Hematopoietic multipotent progenitor cell treated with erythropoietin and hydrocortisone succinate and interleukin-3 and kit ligand, for 4 days (in vitro differentiated cells): ENCODE measurements at regions not wholly inside any gene's neighbourhood (a gene's known extent, or its start where the extent isn't known, plus 50 kb on each side); places are given as distances from the start of the nearest gene placed in this dataset.
A peak's percentile ranks its signal among the peaks of the same experiment; 100 is the strongest.

Experiments used
- DNase-seq: peaks from one replicate; pipeline ENCODE4 v3.0.0-alpha.2; 2015

GRCh38 chr3:150116196-150116595 is 145.5 kb upstream of the PFN2 start:
- no peak for DNase-seq

DNA sequence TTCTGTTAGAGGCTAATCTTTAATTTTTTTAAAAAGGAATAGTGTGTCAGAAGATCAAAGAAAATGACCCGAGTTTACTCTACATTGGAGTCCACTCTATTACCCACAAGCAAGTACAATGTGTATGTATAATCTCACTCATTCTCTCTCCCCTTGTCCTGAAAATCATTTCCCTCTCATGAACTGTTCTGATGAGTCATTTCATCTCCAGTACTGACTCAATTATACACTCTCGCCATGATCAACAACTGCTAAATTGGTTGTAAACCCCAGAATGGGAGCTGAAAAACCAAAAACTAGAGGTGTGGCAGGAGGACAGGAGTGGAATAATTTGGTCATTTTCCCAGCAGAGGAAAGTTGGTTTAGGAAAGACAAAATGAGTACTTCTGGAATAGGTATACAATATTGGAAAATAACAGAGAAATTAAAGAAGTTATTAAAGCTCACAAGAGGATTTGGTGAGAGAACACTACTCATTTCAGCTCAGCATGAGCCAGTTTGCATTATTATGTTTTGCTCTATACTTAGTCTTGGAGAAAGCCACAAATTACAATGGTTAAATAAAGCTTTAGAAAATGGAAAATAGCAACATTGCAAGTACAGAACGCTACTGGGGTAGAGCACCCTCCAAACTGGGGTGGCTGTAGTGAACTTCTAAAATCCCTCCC is 144.3 kb upstream of the PFN2 start:
- no peak for DNase-seq

DNA sequence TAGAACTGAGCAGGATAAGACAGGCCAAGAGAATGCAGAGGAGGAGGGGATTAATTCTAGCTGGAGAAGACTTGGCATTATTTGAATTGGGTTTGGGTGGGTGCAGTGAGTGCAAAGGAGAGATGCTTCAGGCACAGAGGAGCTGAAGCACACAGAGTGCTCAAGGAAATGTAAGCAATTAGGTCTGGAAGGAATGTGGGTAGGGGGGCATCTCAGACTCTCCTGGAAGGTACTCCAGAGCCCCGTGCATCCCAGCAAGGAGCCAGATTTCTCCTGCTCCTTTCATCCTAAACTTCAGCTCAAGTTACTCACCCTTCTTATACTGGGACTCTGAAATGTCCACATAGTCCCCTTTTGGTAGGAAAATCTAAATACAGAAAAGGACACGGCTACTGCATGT is 143.6 kb upstream of the PFN2 start:
- no peak for DNase-seq

GRCh38 chr3:150110097-150110496 is 139.4 kb upstream of the PFN2 start:
- no peak for DNase-seq

DNA sequence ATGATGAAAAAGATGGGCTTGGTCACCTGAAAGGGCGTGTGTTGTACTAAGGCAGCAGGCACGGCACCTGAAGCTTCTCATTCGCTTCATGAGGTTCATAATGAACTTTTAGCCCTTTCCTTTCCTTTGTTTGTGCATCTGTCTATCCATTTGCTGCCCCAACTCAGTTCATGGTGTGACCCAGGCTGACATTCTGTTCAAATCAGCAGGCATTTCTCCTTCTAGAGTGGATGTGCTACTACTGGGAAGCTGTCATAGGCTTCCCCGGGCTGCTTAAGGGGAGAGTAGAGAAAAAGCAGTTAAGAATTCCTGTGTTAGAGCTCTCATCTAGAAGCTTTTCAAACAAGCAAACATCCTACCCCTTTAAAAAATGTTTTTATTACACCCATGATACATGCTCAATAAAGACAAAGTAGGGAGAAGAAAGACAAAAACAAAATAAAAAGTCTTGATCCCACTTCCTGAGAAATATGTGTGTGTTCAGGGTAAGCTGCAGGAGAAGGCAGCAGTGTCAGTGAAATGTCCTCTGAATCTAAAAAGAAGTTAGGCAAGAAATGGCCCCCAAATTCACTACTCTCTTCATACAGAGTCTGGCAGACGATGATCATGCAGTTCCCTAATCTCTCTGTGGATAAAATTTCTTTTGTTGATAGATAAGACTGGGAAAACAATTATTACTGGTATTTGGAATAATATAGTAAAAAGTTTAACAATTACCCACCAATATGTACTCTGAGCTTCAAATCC is 136.9 kb upstream of the PFN2 start:
- DNase-seq = no peak

DNA sequence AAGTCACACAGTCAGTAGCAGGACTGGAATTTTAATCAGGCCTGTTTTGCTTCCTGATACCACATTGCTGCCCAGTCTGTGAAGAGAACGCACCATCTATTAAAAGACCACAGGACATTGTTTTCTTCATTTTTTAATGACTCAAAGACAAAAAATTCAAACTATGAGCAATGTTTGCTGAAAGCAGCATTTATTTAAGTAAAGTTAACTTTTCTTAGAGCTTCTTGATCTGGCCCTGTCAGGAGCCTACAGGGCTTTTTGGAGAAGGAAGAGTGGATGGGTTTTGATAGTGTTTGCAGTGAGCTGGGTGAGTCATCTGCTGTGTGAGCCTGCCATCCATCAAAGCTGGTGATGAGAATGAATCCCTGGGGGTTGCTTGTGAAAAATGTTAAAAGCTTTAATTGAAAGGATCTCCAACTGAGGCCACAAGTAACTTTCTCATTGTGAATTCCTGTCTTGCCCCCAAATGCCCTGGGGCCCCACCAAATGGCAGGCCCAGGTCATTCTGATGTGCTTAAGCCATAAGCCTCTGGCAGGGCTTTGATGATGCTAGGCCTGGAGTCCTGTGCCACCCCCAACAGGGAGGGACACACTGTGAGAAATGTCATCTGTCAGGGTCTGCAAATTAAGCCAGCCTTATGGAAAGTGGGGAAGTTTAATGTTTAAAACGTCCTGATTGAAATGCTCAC is 136.2 kb upstream of the PFN2 start:
- peak; percentile 8 for DNase-seq

- peak; percentile 7 for DNase-seq
These were observed 135.4 kb upstream of the PFN2 start for GRCh38 chr3:150105886-150106612.

- no peak for DNase-seq
These were observed 134.3 kb upstream of the PFN2 start for GRCh38 chr3:150105025-150105424.

DNA sequence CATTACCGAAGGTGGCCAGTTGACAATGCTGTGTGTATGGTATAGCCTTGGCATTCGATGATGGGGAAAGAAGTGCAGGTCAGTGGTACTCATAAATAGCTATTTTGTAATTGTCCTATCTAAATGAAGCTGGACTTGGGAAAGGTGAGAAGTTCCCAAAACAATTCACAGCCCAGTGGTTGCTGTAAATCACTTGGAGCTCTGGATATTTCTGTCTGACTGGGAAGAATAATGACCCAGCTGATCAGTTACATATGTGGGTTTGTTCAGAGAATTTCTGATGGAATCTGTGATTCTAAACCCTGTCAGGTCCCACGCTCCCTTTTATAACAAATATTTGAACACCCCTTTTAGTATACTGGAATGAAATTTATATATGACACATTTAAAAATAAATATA is 133.9 kb upstream of the PFN2 start:
- DNase-seq = no peak

- no peak for DNase-seq
These were observed 130.3 kb upstream of the PFN2 start for GRCh38 chr3:150101016-150101415.

DNA sequence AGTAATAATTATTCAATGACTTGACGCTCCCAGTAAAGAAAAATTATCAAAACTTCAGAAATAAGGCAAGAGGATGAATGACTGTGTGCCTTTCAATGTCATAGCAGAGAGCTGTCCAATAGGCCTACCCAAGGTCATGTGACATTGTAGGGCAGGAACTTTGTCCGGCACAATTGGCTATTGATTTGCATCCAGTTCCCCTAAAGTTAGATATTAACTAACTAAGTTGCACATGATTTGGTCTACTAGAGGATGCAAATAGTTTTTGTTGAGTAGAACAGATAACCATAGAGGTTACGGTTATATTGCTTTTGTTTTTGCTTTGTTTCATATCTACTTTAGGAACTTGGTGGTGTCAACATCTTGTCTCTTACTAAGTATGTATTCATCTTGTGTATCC is 127.9 kb upstream of the PFN2 start:
- DNase-seq = no peak

- no peak for DNase-seq
These were observed 126.8 kb upstream of the PFN2 start for GRCh38 chr3:150097588-150097890.

- no peak for DNase-seq
These were observed 126.2 kb upstream of the PFN2 start for GRCh38 chr3:150096700-150097587.

DNA sequence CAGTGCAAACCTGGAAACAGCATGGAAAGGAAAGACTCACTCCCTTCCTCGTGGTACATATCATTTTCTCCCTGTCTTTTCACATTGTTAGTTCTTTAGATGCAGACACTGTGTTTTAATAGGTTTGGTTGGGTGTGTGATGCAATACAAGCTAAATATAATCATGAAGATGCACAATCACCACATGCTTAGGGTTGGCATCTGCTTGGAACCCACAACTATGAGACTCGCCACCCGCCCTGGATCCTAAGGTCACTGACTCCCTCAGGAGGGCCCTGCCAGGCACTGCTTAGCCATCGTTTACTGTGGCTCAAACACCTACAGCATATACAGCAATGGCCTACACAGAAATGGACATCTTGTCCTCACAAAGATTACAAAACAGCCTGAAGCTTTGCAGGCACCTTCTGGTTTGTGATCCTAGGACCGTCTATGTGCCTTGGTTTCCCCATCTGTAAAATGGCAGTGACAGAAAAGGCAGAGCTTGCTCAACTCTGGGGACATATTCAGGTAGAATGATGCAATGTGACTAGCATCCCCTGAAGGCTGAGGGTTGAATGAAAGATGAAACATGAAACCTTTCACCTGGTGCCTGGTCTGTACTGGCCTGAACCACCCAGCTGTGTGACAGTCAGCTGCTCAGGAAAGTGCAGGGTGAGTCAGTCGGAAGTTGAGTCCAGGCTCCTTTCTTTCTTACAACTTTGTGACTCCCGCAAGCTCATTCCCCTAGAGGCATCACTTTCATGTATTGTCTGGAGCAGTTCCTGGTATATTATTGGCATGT is 123.6 kb upstream of the PFN2 start:
- no peak for DNase-seq

- no peak for DNase-seq
These were observed 120.9 kb upstream of the PFN2 start for GRCh38 chr3:150091626-150092025.

GRCh38 chr3:150090877-150091276 is 120.2 kb upstream of the PFN2 start:
- DNase-seq = no peak

GRCh38 chr3:150090006-150090405 is 119.3 kb upstream of the PFN2 start:
- DNase-seq = no peak

GRCh38 chr3:150084128-150084527 is 113.4 kb upstream of the PFN2 start:
- no peak for DNase-seq

- DNase-seq = no peak
These were observed 113.0 kb upstream of the PFN2 start for GRCh38 chr3:150083655-150084042.

DNA sequence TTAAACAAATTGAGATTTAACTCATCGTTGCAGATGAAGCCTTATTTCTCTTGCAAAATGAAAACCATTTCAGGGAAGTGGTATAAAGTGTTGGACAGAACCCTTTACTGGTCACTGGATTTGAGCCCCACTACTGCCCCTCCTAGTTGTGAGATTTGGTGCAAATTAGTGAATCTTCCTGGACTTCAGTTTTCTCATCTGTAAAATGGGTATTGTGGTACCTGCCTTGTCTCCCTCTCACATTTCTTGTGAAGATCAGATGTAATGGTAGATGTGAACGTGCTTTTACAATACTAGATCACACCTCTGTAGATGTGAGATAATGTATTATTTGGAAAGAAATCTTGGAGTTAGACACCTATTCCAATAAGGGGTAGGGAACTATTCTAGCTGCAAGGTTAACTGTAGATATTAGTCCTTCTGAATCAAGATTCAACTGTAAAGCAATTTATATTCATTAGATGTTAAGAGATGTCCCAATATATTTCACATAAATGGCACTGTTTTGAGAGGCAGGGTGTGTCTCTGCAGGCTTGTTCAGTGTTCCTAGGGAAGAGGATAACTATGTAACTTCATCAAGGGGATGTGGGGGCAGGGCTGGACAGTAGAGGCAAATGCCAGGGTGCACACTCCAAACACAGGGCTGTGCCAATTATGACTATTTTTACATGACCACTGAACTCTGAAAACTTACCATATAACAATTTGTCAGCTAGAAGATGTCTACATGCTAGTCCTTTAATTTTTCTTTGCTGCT is 112.4 kb upstream of the PFN2 start:
- DNase-seq = no peak

DNA sequence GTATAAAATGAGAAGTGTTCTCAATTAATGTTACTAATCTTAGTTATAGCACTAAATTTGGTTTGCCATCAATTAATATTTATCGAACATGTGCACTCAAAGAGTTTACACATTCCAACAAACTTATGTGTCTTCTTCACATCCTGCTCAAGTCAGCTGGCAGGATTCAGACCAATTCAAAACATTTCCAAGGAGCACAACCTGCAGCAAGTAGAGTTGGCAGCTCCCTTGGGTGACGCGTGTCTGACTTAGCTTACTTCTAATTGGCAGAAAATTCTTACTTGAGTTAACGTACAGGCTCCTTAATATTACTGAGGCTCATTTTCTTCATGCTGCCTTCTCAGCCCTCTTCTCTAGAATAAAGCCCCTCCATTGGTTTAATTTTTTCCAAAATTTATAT is 110.4 kb upstream of the PFN2 start:
- no peak for DNase-seq
